Mesendoderm (in vitro differentiated cells): ENCODE measurements at regions not wholly inside any gene's neighbourhood (a gene's known extent, or its start where the extent isn't known, plus 50 kb on each side); places are given as distances from the start of the nearest gene placed in this dataset.
A peak's percentile ranks its signal among the peaks of the same experiment; 100 is the strongest.

Source experiments
- DNase-seq: peaks from one replicate; pipeline ENCODE4 v3.0.0; 2013
- H2AK5ac ChIP-seq: 2 replicates; pipeline ENCODE4 v1.6.1; 2013; ENCODE audit warnings: low read length, inconsistent platforms
- H2BK120ac ChIP-seq: 2 replicates; pipeline ENCODE4 v1.6.1; 2013; ENCODE audit warnings: low read depth, mild to moderate bottlenecking, low read length, moderate library complexity, mixed read lengths
- H2BK15ac ChIP-seq: replicated peaks from 2 replicates; pipeline ENCODE4 v1.6.1; 2013; ENCODE audit warnings: low read depth, mild to moderate bottlenecking, moderate library complexity
- H2BK5ac ChIP-seq: 2 replicates; pipeline ENCODE4 v1.6.1; 2013; ENCODE audit warnings: low read length, inconsistent platforms
- H3K18ac ChIP-seq: 2 replicates; pipeline ENCODE4 v1.6.1; 2013; ENCODE audit warnings: mild to moderate bottlenecking, low read length, mixed read lengths
- H3K23ac ChIP-seq: one replicate; pipeline ENCODE4 v1.6.1; 2013; ENCODE audit warnings: low read length
- H3K27ac ChIP-seq: 2 replicates; pipeline ENCODE4 v1.5.1; 2013; ENCODE audit warnings: low read depth, mild to moderate bottlenecking, inconsistent platforms, low read length, moderate library complexity
- H3K27me3 ChIP-seq: 2 replicates; pipeline ENCODE4 v1.6.1; 2013; ENCODE audit warnings: low read length, control low read depth, mild to moderate bottlenecking, inconsistent platforms; ENCODE audit not compliant: insufficient read depth, poor library complexity
- H3K36me3 ChIP-seq: 2 replicates; pipeline ENCODE4 v1.6.1; 2013; ENCODE audit warnings: low read length, inconsistent platforms; ENCODE audit not compliant: control insufficient read depth, insufficient read depth
- H3K4ac ChIP-seq: one replicate; pipeline ENCODE4 v1.6.1; 2013; ENCODE audit warnings: low read depth, mild to moderate bottlenecking, low read length, moderate library complexity
- H3K4me1 ChIP-seq: 2 replicates; pipeline ENCODE4 v1.6.1; 2013; ENCODE audit warnings: low read depth, low read length, inconsistent platforms; ENCODE audit not compliant: control insufficient read depth
- H3K4me2 ChIP-seq: 2 replicates; pipeline ENCODE4 v1.6.1; 2013; ENCODE audit warnings: low read length
- H3K4me3 ChIP-seq: 2 replicates; pipeline ENCODE4 v1.5.1; 2013; ENCODE audit warnings: mild to moderate bottlenecking, low read length
- H3K56ac ChIP-seq: one replicate; pipeline ENCODE4 v1.6.1; 2013; ENCODE audit warnings: low read length
- H3K79me1 ChIP-seq: 2 replicates; pipeline ENCODE4 v1.6.1; 2013; ENCODE audit warnings: low read length, inconsistent platforms
- H3K79me2 ChIP-seq: 2 replicates; pipeline ENCODE4 v1.6.1; 2013; ENCODE audit warnings: mild to moderate bottlenecking, low read length; ENCODE audit not compliant: control insufficient read depth, insufficient read depth
- H3K9ac ChIP-seq: 2 replicates; pipeline ENCODE4 v1.6.1; 2013; ENCODE audit warnings: low read length, inconsistent platforms
- H4K5ac ChIP-seq: one replicate; pipeline ENCODE4 v1.6.1; 2013; ENCODE audit warnings: low read length
- H4K8ac ChIP-seq: one replicate; pipeline ENCODE4 v1.6.1; 2013; ENCODE audit warnings: low read depth, mild to moderate bottlenecking, control low read depth, low read length, moderate library complexity
- WGBS: extraction: QIAGEN DNeasy Blood & Tissue Kit; methylation state at CpG from one replicate; pipeline ENCODE4 v1.1.7; 2013; ENCODE audit warnings: low lambda C conversion rate, missing lambda C conversion rate; ENCODE audit not compliant: insufficient coverage; ENCODE audit errors: extremely low coverage; 5-methylcytosine and 5-hydroxymethylcytosine counted together

DNA sequence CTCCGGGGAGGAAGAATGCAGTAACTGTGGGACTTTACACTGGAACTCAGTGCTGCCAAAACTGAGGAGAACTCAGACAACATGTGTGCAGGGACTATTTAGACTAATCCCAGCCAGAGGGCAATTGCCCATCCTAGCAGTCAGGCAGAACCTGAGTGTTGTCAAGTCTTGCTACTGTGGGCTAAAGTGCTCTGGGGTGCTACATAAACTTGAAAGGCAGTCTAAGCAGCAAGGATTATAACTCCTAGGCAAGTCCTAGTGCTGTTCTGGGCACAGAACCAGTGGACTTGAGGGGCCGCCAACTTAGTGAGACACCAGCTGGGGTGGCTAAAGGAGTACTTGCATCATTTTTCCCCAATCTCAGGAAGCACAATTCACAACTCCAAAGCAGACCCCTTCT is 363.8 kb upstream of the PTCHD4 start:
- Histone ChIP-seq H3K79me1 (no peaks in the 10 kb centered on the region), H3K56ac (no peak overlapping the region), H3K18ac (no peak overlapping the region), H3K79me2 (no peaks in the 10 kb centered on the region), H3K4ac (no peak overlapping the region), H3K4me2 (no peak overlapping the region), H4K8ac (no peak overlapping the region), H2BK120ac (no peak overlapping the region), H2AK5ac (no peak overlapping the region), H3K23ac (no peak overlapping the region), H2BK15ac (no peak overlapping the region), H3K27me3 (no peaks in the 10 kb centered on the region), H3K4me3 (no peak overlapping the region), H3K4me1 (no peaks in the 10 kb centered on the region), H3K9ac (no peak overlapping the region), H4K5ac (no peak overlapping the region), H3K36me3 (no peaks in the 10 kb centered on the region), H3K27ac (no peak overlapping the region), H2BK5ac (no peak overlapping the region)
- no peak for DNase-seq
- WGBS, result no CpG with 5 or more reads among the region's 2 CpGs

DNA sequence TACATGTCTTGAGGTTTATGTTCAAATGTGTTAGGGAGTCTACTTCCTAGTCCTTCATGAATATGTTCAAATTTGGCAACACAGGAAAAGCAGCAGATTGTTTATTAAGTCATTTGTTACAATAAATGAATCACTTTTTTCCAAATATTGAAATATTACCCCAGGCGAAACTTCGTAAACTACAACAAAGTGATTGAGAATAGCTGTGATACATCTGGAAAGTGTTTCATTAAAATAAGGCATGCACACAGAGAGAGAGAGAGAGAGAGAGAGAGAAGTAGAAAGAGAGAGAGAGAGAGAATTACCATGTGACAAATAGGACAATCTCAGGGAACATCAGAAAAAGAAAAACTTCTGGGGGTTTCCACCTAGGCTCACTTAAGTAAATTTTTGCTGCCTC is 363.1 kb upstream of the PTCHD4 start:
- Histone ChIP-seq H3K23ac (no peak overlapping the region), H3K4me2 (no peak overlapping the region), H2AK5ac (no peak overlapping the region), H3K27me3 (no peaks in the 10 kb centered on the region), H3K79me2 (no peaks in the 10 kb centered on the region), H4K5ac (no peak overlapping the region), H3K56ac (no peak overlapping the region), H3K9ac (no peak overlapping the region), H2BK15ac (no peak overlapping the region), H3K27ac (no peak overlapping the region), H3K4ac (no peak overlapping the region), H3K4me1 (no peaks in the 10 kb centered on the region), H3K4me3 (no peak overlapping the region), H3K36me3 (no peaks in the 10 kb centered on the region), H4K8ac (no peak overlapping the region), H2BK120ac (no peak overlapping the region), H3K79me1 (no peaks in the 10 kb centered on the region), H3K18ac (no peak overlapping the region), H2BK5ac (no peak overlapping the region)
- WGBS, result no CpG with 5 or more reads among the region's 2 CpGs
- no peak for DNase-seq

DNA sequence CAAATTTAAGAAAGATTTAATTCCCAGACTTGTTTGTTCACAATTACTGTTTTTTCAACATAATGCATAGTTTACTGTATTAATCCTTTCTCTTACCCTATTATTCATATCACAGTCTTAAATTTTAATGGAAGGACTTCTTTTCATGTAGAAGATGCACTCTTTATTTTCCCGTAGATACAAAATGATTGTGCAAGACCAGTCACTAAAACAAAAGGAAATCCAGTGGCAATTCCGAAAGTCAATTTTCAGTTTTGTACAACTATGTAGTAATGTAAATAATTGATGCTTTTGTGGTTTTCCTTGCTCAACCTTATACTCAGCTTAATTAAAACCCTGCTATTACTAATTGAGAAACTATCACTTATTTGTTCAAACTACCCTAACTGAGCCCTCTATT is 361.5 kb upstream of the PTCHD4 start:
- no peak overlapping the region for H2BK120ac ChIP-seq
- no peak overlapping the region for H4K5ac ChIP-seq
- H2BK15ac ChIP-seq, result no peak overlapping the region
- H3K4me3 ChIP-seq, result no peak overlapping the region
- no peak for DNase-seq
- WGBS, result no CpG with 5 or more reads among the region's 2 CpGs
- H3K79me1 ChIP-seq, result no peaks in the 10 kb centered on the region
- no peak overlapping the region for H2AK5ac ChIP-seq
- no peaks in the 10 kb centered on the region for H3K27me3 ChIP-seq
- no peak overlapping the region for H3K4ac ChIP-seq
- H3K9ac ChIP-seq, result no peak overlapping the region
- no peak overlapping the region for H2BK5ac ChIP-seq
- H3K4me1 ChIP-seq, result no peaks in the 10 kb centered on the region
- no peak overlapping the region for H4K8ac ChIP-seq
- H3K79me2 ChIP-seq, result no peaks in the 10 kb centered on the region
- H3K27ac ChIP-seq, result no peak overlapping the region
- no peak overlapping the region for H3K23ac ChIP-seq
- H3K36me3 ChIP-seq, result no peaks in the 10 kb centered on the region
- no peak overlapping the region for H3K4me2 ChIP-seq
- no peak overlapping the region for H3K56ac ChIP-seq
- H3K18ac ChIP-seq, result no peak overlapping the region

DNA sequence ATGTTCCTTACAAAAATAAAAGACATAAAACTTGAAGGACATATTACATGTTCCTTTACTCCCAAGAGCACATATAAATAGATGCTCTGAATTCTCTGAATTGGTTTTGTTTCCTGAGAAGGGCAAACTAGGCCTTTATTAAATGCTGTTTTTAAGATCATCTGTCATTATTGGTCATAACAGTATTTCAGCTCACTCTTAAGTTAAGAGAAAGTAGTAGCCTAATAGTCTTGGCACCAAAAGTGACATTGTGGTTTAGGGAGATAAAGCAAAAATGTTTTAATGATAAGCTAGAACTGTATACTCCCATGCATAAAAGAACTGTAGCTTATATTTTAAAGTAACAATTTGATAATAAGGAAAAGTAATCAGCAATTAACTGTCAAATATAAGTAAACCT is 361.1 kb upstream of the PTCHD4 start:
- no peak for DNase-seq
- no peak overlapping the region for H3K56ac ChIP-seq
- H3K79me2 ChIP-seq, result no peaks in the 10 kb centered on the region

DNA sequence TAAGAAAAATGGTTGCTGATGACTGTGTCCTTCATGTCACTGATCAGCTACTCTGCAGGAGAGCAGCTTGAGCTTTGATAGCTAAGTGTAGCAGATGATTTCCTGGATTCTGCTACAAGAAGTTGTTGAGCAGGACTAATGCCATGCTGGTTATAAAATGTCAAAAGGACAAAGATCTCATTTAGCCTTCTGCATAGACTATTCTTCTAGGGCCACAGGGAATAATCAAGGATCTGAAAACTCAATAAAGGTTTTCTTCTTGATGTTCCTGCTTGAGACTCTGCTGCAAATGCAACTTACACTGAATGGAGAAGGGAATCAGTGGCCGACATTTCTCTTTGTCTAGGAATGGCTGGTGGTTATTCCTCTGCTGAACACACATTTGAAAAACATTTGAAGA is 360.3 kb upstream of the PTCHD4 start:
- no peak overlapping the region for H2AK5ac ChIP-seq
- no peak overlapping the region for H3K23ac ChIP-seq
- no peaks in the 10 kb centered on the region for H3K79me1 ChIP-seq
- H3K4me3 ChIP-seq, result no peak overlapping the region
- no peak overlapping the region for H2BK15ac ChIP-seq
- no peak for DNase-seq
- WGBS, result no CpG with 5 or more reads among the region's 1 CpG
- H2BK120ac ChIP-seq, result no peak overlapping the region
- no peak overlapping the region for H3K18ac ChIP-seq
- H3K36me3 ChIP-seq, result no peaks in the 10 kb centered on the region
- no peak overlapping the region for H4K5ac ChIP-seq
- H3K4me2 ChIP-seq, result no peak overlapping the region
- no peaks in the 10 kb centered on the region for H3K79me2 ChIP-seq
- H4K8ac ChIP-seq, result no peak overlapping the region
- H3K4me1 ChIP-seq, result no peaks in the 10 kb centered on the region
- no peak overlapping the region for H3K4ac ChIP-seq
- H3K56ac ChIP-seq, result no peak overlapping the region
- no peaks in the 10 kb centered on the region for H3K27me3 ChIP-seq
- H2BK5ac ChIP-seq, result no peak overlapping the region
- H3K9ac ChIP-seq, result no peak overlapping the region
- no peak overlapping the region for H3K27ac ChIP-seq

More for the DNA sequence above, 361.1 kb upstream of the PTCHD4 start:
- Histone ChIP-seq H2BK120ac (no peak overlapping the region), H2BK15ac (no peak overlapping the region), H3K4me1 (no peaks in the 10 kb centered on the region), H3K4me2 (no peak overlapping the region), H3K18ac (no peak overlapping the region), H4K5ac (no peak overlapping the region), H3K4ac (no peak overlapping the region), H3K27ac (no peak overlapping the region), H3K4me3 (no peak overlapping the region), H3K23ac (no peak overlapping the region), H3K27me3 (no peaks in the 10 kb centered on the region), H3K36me3 (no peaks in the 10 kb centered on the region), H4K8ac (no peak overlapping the region), H2AK5ac (no peak overlapping the region), H2BK5ac (no peak overlapping the region), H3K79me1 (no peaks in the 10 kb centered on the region), H3K9ac (no peak overlapping the region)

DNA sequence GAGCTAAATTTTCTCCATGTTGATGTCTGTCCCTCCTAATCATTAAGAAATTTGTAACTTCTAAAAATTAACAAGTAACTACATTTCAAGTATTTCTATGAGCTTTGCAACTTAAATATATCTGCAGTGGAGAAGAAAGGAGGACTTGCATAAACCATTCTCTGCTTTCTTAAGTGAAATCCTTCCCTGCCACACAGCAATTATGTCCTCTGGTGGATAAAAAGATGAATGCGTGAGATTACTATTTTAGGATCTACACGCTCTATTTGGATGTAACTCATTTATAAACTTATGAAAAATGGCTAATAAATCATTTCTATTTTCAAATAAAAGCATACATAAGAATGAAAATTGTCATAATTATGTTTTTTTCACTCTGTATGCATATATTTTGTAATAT is 338.0 kb upstream of the PTCHD4 start:
- H4K5ac ChIP-seq, result no peak overlapping the region
- H2BK120ac ChIP-seq, result no peak overlapping the region
- no peak overlapping the region for H2BK5ac ChIP-seq
- no peak overlapping the region for H3K9ac ChIP-seq
- no peak overlapping the region for H3K18ac ChIP-seq
- no peaks in the 10 kb centered on the region for H3K4me1 ChIP-seq
- H3K23ac ChIP-seq, result no peak overlapping the region
- no peak overlapping the region for H3K4me2 ChIP-seq
- H3K79me1 ChIP-seq, result no peaks in the 10 kb centered on the region
- no peak overlapping the region for H3K27ac ChIP-seq
- H4K8ac ChIP-seq, result no peak overlapping the region
- H3K27me3 ChIP-seq, result no peaks in the 10 kb centered on the region
- no peak overlapping the region for H3K4ac ChIP-seq
- H2BK15ac ChIP-seq, result no peak overlapping the region
- no peak overlapping the region for H3K56ac ChIP-seq
- no peak overlapping the region for H2AK5ac ChIP-seq
- peak; percentile 11 for DNase-seq
- WGBS, result no CpG with 5 or more reads among the region's 2 CpGs
- no peak overlapping the region for H3K4me3 ChIP-seq
- no peaks in the 10 kb centered on the region for H3K79me2 ChIP-seq
- H3K36me3 ChIP-seq, result no peaks in the 10 kb centered on the region
